K562 (cell line): ENCODE measurements at regions not wholly inside any gene's neighbourhood (a gene's known extent, or its start where the extent isn't known, plus 50 kb on each side); places are given as distances from the start of the nearest gene placed in this dataset.

Source experiments
- HMG20B ChIP-seq: fragments of 250-450 bp; sonication (Bioruptor Pico); IDR thresholded peaks from 2 replicates; pipeline ENCODE4 v1.5.0; 2021; ENCODE audit warnings: mild to moderate bottlenecking
- KAT2B ChIP-seq: IDR thresholded peaks from one replicate; pipeline ENCODE4 v1.6.1; 2012; ENCODE audit warnings: low read depth, mild to moderate bottlenecking, control low read depth, inconsistent platforms, low read length, moderate library complexity
- NR2C2 ChIP-seq, 2 experiments: fragments of 200-800 bp in 1 of 2; sonication (Bioruptor generic) in 1 of 2; sonication (generic) in 1 of 2; formaldehyde crosslinking in 1 of 2; IDR thresholded peaks; 2 replicates each; pipeline versions ENCODE4 v1.6.1 to v1.8.0; 2016 to 2022; ENCODE audit warnings: mild to moderate bottlenecking in 1 of 2, missing compliant biosample characterization in 1 of 2, missing genetic modification characterization in 1 of 2, missing genetic modification reagents in 1 of 2
- ZSCAN32 ChIP-seq: fragments of 450-650 bp; formaldehyde crosslinking; IDR thresholded peaks from 2 replicates; pipeline ENCODE4 v1.4.0; 2020; ENCODE audit warnings: mild to moderate bottlenecking, moderate library complexity
- TF ChIP-seq, protein P1 (sequence below), 2 experiments: fragments of 450-650 bp; formaldehyde crosslinking in 1 of 2; IDR thresholded peaks; 2 replicates each; pipeline versions ENCODE4 v1.4.0 to v1.6.1; 2014 to 2020; ENCODE audit warnings: mild to moderate bottlenecking in 2 of 2, borderline replicate concordance in 1 of 2, low read depth in 1 of 2
- TF ChIP-seq, protein P2 (sequence below), 3 experiments: IDR thresholded peaks in 2 of 3; conservative IDR thresholded peaks in 1 of 3; 2 replicates each; pipeline ENCODE4 v1.5.1; 2011 to 2012; ENCODE audit warnings: low read length in 3 of 3, mild to moderate bottlenecking in 3 of 3, control low read depth in 2 of 3, improper control_type of control experiment in 1 of 3, inconsistent platforms in 1 of 3, low read depth in 1 of 3, mixed read lengths in 1 of 3, moderate library complexity in 1 of 3; ENCODE audit not compliant: insufficient read depth in 2 of 3

DNA sequence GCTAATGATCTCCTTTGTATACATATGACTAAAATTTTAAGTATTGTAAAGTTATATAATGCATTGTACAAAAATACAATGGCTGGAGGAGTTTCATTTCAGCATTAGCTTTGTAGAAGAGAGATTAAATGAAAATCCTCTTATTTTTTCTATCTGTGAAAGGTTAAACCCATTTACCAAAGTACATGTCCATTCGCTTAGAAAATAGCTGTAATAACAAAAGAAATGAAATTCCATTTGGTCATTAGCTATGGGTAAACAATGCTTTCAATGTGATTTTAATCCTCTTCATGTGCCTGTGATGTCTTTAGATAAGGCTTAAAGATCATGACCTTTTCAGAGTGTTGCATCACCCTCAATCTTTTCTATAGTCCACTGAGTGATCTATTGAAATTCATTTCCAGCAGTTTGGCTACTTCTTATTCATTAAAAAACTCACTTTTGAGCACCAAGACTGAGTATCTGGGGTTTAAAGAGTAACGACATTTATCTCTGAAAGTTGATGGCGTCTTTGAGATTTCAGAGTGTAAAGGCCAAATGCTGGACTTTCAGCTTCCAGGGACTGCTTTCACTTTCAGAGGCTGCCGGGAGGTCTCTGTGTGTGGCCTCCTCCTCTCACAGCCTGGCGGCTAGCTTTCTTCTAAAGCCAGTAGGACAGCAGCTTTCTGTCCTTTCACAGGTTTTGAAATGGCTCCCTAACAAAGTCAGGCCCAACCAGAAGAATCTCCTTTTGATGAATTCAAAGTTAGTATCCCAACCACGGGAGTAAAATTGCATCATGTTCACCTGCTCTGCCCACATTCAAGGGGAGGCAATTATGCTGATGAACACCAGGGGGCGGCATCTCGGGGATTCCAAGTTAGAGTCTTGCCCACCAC lies 701.4 kb upstream of the COBL start (continued):
- TF ChIP-seq, protein P1, sequence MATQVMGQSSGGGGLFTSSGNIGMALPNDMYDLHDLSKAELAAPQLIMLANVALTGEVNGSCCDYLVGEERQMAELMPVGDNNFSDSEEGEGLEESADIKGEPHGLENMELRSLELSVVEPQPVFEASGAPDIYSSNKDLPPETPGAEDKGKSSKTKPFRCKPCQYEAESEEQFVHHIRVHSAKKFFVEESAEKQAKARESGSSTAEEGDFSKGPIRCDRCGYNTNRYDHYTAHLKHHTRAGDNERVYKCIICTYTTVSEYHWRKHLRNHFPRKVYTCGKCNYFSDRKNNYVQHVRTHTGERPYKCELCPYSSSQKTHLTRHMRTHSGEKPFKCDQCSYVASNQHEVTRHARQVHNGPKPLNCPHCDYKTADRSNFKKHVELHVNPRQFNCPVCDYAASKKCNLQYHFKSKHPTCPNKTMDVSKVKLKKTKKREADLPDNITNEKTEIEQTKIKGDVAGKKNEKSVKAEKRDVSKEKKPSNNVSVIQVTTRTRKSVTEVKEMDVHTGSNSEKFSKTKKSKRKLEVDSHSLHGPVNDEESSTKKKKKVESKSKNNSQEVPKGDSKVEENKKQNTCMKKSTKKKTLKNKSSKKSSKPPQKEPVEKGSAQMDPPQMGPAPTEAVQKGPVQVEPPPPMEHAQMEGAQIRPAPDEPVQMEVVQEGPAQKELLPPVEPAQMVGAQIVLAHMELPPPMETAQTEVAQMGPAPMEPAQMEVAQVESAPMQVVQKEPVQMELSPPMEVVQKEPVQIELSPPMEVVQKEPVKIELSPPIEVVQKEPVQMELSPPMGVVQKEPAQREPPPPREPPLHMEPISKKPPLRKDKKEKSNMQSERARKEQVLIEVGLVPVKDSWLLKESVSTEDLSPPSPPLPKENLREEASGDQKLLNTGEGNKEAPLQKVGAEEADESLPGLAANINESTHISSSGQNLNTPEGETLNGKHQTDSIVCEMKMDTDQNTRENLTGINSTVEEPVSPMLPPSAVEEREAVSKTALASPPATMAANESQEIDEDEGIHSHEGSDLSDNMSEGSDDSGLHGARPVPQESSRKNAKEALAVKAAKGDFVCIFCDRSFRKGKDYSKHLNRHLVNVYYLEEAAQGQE (IDR thresholded peaks at IDR 0.05; ENCODE audit: borderline replicate concordance): no peak
- TF ChIP-seq, protein P1 (CRISPR knock-in tag; IDR thresholded peaks at IDR 0.05; ENCODE audit: low read depth): no peak
- TF ChIP-seq HMG20B (no peak), ZSCAN32 (CRISPR knock-in tag) (0 out of 2 replicates have a peak, but pooled peaks have one; percentile 46), NR2C2 (CRISPR knock-in tag; IDR thresholded peaks at IDR 0.05) (no peak), NR2C2 (tag; IDR thresholded peaks at IDR 0.05) (peak; percentile 68; the same call in 1 of the 2 replicates), KAT2B (no peak)
- TF ChIP-seq, protein P2, sequence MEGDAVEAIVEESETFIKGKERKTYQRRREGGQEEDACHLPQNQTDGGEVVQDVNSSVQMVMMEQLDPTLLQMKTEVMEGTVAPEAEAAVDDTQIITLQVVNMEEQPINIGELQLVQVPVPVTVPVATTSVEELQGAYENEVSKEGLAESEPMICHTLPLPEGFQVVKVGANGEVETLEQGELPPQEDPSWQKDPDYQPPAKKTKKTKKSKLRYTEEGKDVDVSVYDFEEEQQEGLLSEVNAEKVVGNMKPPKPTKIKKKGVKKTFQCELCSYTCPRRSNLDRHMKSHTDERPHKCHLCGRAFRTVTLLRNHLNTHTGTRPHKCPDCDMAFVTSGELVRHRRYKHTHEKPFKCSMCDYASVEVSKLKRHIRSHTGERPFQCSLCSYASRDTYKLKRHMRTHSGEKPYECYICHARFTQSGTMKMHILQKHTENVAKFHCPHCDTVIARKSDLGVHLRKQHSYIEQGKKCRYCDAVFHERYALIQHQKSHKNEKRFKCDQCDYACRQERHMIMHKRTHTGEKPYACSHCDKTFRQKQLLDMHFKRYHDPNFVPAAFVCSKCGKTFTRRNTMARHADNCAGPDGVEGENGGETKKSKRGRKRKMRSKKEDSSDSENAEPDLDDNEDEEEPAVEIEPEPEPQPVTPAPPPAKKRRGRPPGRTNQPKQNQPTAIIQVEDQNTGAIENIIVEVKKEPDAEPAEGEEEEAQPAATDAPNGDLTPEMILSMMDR (IDR thresholded peaks at IDR 0.05 in 2 of 3, conservative IDR thresholded peaks at IDR 0.05 in 1 of 3; ENCODE audit: insufficient read depth in 2 of 3, low read depth in 1 of 3, low read length in 3 of 3): peak; percentile 19 to 58 (median 43); a peak in 4 of 6 replicates
